ENCODE measurements at regions not wholly inside any gene's neighbourhood (a gene's known extent, or its start where the extent isn't known, plus 50 kb on each side); places are given as distances from the start of the nearest gene placed in this dataset.

GRCh38 chr15:99473981-99474906 is 91.5 kb upstream of the MEF2A start (continued):
- TF ChIP-seq PBX3 (IDR thresholded peaks at IDR 0.05; ENCODE audit: insufficient replicate concordance, low read depth, low read length) (no peak), GABPA (IDR thresholded peaks at IDR 0.05; ENCODE audit: low read depth) (no peak)

- no peaks in the 10 kb centered on the region for H4K20me1 ChIP-seq (ENCODE audit: control insufficient read depth, insufficient read depth)
- no peak overlapping the region for H3K27ac ChIP-seq (ENCODE audit: control insufficient read depth, insufficient read depth)
- ChIA-PET RAD21 (ENCODE audit: unreplicated experiment) (no interaction called here), POLR2A (no interaction called here), CTCF (no interaction called here), SMC1A (ENCODE audit: uncharacterized antibody, unreplicated experiment) (no interaction called here)
- H3K36me3 ChIP-seq (ENCODE audit: control insufficient read depth in 2 of 2, insufficient read depth in 2 of 2, low read length in 1 of 2) = no peaks in the 10 kb centered on the region
- no TSS peak for BruUV-seq (replicated peaks)
- no peaks in the 10 kb centered on the region for H3K27me3 ChIP-seq (replicated peaks in 1 of 2; ENCODE audit: control insufficient read depth in 2 of 2, insufficient read depth in 2 of 2, low read length in 1 of 2)
- H3K4me2 ChIP-seq (ENCODE audit: control insufficient read depth, insufficient read depth) = no peak overlapping the region
- no peak for FAIRE-seq
- peaks cover 29% of the 10 kb centered on the region for H3K4me1 ChIP-seq (ENCODE audit: control insufficient read depth, insufficient read depth, low read length)
- in situ Hi-C loops (cut with MboI) (no loop called here), intact Hi-C loops (cut with micrococcal nuclease; ENCODE audit: unreplicated experiment) (no loop called here)
- no peak overlapping the region for H3K4me3 ChIP-seq
- no peak for DNase-seq (ENCODE audit: low read depth, low spot score)
- H3K9me3 ChIP-seq (replicated peaks; ENCODE audit: control insufficient read depth, insufficient read depth, low read length) = no peaks in the 10 kb centered on the region
- H2AFZ ChIP-seq (ENCODE audit: control insufficient read depth, low read depth, low read length) = no peak overlapping the region
- H3K9ac ChIP-seq (ENCODE audit: control insufficient read depth, insufficient read depth, low read length) = no peak overlapping the region
- WGBS (ENCODE audit: insufficient coverage, insufficient replicate concordance, low lambda C conversion rate, missing lambda C conversion rate) = 93% methylated on average over 25 of the region's 25 CpGs
- no peak for TF ChIP-seq MLLT1 (IDR thresholded peaks at IDR 0.05)
- TF ChIP-seq SKIL (IDR thresholded peaks at IDR 0.05; ENCODE audit: low read depth, poor library complexity, severe bottlenecking) = no peak
- no peak for TF ChIP-seq ATF3 (IDR thresholded peaks at IDR 0.05; ENCODE audit: borderline replicate concordance, extremely low read depth, low read depth, low read length)
- no peak for ATAC-seq
- no peaks in the 10 kb centered on the region for H3K79me2 ChIP-seq (ENCODE audit: control insufficient read depth, insufficient read depth, low read length)
Observed at GRCh38 chr15:99474909-99475753, 90.7 kb upstream of the MEF2A start.
